AG10803 (cell line): ENCODE measurements at regions not wholly inside any gene's neighbourhood (a gene's known extent, or its start where the extent isn't known, plus 50 kb on each side); places are given as distances from the start of the nearest gene placed in this dataset.

Source experiments
- DNase-seq: peaks from one replicate; pipeline ENCODE4 v3.0.0; 2010; ENCODE audit warnings: low read depth
- H3K4me3 ChIP-seq: 2 replicates; pipeline ENCODE4 v1.5.1; 2011; ENCODE audit warnings: mild to moderate bottlenecking, low read length, control low read depth
- TF ChIP-seq, protein P1 (sequence below): conservative IDR thresholded peaks from 2 replicates; pipeline ENCODE4 v1.5.1; 2011; ENCODE audit warnings: mild to moderate bottlenecking, low read length, control low read depth, inconsistent platforms

DNA sequence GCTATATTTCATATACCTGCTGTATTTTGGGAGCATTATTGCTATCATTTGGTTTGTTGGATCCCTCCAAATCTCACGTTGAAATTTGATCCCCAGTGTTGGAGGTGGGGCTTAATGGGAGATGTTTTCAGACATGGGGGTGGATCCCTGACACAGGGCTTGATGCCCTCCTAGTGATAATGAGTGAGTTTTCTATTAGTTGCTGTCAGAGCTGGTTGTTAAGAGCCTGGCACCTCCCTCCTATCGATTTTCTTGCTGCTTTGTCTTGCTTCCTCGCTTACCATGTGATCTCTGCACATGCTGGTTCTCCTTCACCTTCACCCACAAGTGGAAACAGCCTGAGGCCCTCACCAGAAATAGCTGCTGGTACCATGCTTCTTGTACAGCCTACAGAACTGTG, 259.9 kb upstream of the STARD13 start:
- no peak for DNase-seq
- H3K4me3 ChIP-seq, result no peak overlapping the region
- TF ChIP-seq, protein P1, sequence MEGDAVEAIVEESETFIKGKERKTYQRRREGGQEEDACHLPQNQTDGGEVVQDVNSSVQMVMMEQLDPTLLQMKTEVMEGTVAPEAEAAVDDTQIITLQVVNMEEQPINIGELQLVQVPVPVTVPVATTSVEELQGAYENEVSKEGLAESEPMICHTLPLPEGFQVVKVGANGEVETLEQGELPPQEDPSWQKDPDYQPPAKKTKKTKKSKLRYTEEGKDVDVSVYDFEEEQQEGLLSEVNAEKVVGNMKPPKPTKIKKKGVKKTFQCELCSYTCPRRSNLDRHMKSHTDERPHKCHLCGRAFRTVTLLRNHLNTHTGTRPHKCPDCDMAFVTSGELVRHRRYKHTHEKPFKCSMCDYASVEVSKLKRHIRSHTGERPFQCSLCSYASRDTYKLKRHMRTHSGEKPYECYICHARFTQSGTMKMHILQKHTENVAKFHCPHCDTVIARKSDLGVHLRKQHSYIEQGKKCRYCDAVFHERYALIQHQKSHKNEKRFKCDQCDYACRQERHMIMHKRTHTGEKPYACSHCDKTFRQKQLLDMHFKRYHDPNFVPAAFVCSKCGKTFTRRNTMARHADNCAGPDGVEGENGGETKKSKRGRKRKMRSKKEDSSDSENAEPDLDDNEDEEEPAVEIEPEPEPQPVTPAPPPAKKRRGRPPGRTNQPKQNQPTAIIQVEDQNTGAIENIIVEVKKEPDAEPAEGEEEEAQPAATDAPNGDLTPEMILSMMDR, result no peak

DNA sequence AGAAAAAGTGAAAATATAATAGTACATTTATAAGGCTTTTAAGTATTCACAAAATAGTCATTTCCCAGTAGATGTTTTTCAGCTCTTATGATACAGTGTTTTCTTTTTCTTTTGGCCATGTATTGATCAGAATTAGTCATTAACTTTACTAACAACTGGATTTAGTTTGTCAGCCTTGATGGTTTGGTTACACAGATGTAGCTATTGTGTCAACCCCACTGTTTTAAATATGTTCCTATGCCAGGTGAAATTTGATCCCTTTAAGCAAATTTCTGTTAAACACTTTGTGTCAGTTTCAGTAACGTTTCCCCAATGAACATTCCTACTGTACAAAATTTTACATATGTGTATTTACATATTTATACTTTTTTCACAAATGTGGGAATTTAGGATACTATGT, 261.5 kb upstream of the STARD13 start:
- no peak for DNase-seq
- TF ChIP-seq, protein P1, result no peak
- no peak overlapping the region for H3K4me3 ChIP-seq

DNA sequence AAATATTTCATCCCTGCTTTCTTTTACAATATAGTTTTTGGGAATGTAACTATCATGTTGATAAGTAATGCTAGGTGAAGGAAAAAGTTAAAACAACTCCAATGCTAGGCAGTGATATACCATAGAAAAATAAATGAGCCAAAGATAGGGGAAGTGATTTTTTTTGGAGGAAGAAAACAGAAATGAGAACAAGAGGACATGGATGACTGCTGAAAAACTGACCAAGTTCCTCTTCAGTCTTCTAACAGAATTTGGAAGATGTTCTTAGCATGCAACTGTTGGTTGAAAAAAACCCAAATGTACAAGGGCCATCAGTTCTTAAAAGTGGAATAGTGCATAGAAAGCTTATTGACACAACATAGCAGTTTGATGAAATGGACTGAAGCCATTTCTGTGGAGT, 262.5 kb upstream of the STARD13 start:
- no peak for DNase-seq
- TF ChIP-seq, protein P1, result no peak
- no peak overlapping the region for H3K4me3 ChIP-seq

DNA sequence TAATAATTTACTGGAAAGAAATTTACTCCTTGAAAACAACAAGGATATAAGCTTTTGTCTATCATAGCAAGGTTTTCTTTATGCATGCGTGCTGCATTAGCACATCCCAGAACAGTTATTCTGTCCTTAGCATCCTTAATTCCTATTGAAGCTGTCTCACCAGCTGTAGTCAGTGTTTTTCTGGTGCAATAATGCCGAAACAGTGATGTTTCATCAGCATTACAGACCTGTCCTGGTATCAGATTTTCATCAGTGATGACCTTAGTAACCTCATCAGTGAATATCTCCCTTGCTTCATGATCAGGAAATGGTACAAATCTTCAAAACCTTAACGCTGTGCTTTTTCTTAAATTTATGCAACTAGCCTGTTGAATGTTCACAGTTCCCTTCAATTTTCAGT, 264.7 kb upstream of the STARD13 start:
- no peak for DNase-seq
- TF ChIP-seq, protein P1, result no peak
- H3K4me3 ChIP-seq, result no peak overlapping the region

DNA sequence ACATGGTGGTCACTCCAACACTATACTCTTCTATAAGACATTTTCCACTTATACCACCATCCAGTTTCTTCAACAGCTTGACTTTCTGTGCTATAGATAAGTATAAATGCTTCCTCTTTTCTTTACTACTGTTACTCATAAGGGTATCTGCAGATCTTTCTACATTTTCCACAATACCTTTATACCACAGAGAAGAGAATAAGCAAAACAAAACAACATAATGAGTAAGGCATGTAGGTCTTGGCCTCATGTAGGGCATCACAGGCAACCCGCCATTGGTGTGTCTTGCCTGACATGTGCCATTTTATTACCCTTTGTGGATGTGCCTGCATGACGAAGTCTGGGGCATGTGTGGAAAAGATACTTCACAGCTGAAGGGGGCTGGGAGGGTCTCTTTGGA, 265.3 kb upstream of the STARD13 start:
- DNase-seq, result no peak
- TF ChIP-seq, protein P1, result no peak
- H3K4me3 ChIP-seq, result no peak overlapping the region

DNA sequence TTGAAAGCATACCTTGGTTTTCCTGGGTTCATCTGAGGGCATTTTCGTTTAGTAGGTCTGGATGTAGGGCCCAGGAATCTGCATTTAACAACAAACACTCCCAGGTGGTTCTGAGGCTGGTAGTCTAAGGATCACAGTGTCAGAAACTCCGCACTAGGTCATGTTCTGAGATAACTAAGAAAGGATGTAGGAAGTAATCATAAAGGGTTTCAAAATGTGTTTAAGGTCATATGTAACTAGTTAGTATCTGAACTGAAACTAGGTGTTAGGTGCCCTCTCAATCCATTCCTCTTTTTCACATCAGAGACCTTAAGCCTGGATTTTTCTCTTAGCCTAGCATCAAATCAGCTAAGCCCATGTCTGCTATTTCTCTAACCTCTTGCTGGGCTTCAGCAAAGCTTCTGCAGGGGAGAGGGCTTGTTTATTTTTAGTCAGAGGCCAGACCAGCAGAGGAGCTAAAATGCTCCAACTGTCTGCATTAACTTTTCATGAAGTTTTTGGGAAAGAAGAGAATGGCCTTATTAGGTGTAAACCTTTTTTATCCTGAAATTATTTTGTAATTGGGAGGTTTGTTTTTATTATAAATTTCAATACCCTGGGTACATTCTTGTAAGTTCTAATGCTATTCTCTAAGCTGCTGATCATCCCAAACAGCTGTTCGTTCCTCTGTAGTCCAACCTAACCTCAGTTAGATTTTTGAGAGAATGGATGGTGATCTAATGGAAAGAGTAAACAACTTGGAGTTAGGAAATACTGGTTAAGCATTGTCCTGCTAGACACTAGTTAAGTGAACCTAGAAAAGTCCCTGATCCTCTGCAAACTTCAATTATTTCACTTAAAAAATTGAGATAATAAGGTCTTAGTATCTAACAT, 262.8 kb upstream of the RFC3 start:
- no peak overlapping the region for H3K4me3 ChIP-seq
- no peak for DNase-seq
- TF ChIP-seq, protein P1, result no peak

DNA sequence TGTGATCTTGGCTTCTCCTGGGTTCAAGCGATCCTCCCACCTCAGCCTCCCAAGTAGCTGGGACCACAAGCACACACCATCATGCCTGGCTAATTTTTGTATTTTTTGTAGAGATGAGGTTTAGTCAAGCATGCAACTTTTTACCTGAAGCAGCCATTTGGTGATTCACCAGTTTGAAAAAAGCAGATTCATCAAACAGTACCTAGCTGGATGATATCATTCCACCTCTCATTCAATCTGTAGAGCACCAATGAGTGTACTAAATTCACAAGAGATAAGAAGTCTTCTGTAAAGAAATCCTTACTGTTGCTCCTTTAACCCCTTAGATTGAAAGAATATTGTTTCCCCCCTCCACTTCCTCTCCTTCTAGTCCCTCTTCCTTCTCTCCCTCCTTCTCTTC, 261.1 kb upstream of the RFC3 start:
- H3K4me3 ChIP-seq, result no peak overlapping the region
- DNase-seq, result no peak
- TF ChIP-seq, protein P1, result no peak
